ENCODE measurements at regions not wholly inside any gene's neighbourhood (a gene's known extent, or its start where the extent isn't known, plus 50 kb on each side); places are given as distances from the start of the nearest gene placed in this dataset.

GRCh38 chr14:53807108-53807507 is 149.5 kb downstream of the BMP4 start:
- ATAC-seq: no peak

GRCh38 chr14:53796734-53797133 is 159.9 kb downstream of the BMP4 start:
- peak; percentile 18 for ATAC-seq

- ATAC-seq: no peak
Observed at GRCh38 chr14:53793790-53794505, 162.7 kb downstream of the BMP4 start.

- ATAC-seq: no peak
Observed at GRCh38 chr14:53792909-53793308, 163.7 kb downstream of the BMP4 start.

- ATAC-seq: no peak
Observed at GRCh38 chr14:53790731-53791500, 165.7 kb downstream of the BMP4 start.

- no peak for ATAC-seq
Observed at GRCh38 chr14:53788566-53788965, 168.1 kb downstream of the BMP4 start.

GRCh38 chr14:53786045-53786444 is 170.6 kb downstream of the BMP4 start:
- no peak for ATAC-seq

GRCh38 chr14:53784688-53785087 is 171.9 kb downstream of the BMP4 start:
- no peak for ATAC-seq

- no peak for ATAC-seq
Observed at GRCh38 chr14:53783256-53783655, 173.4 kb downstream of the BMP4 start.

GRCh38 chr14:53780051-53780555 is 176.5 kb downstream of the BMP4 start:
- ATAC-seq: no peak

- ATAC-seq: no peak
Observed at GRCh38 chr14:53779301-53779700, 177.3 kb downstream of the BMP4 start.

GRCh38 chr14:53778263-53778662 is 178.4 kb downstream of the BMP4 start:
- ATAC-seq: no peak

GRCh38 chr14:53772936-53773335 is 183.7 kb downstream of the BMP4 start:
- ATAC-seq: no peak

GRCh38 chr14:53767566-53767965 is 189.1 kb downstream of the BMP4 start:
- no peak for ATAC-seq

GRCh38 chr14:53766601-53767000 is 190.0 kb downstream of the BMP4 start:
- no peak for ATAC-seq

- no peak for ATAC-seq
Observed at GRCh38 chr14:53766106-53766505, 190.5 kb downstream of the BMP4 start.

- ATAC-seq: no peak
Observed at GRCh38 chr14:53764846-53765245, 191.8 kb downstream of the BMP4 start.

GRCh38 chr14:53758141-53758540 is 198.5 kb downstream of the BMP4 start:
- no peak for ATAC-seq

- ATAC-seq: no peak
Observed at GRCh38 chr14:53757732-53758131, 198.9 kb downstream of the BMP4 start.

- ATAC-seq: no peak
Observed at GRCh38 chr14:53751650-53752049, 205.0 kb downstream of the BMP4 start.

GRCh38 chr14:53748691-53749090 is 207.9 kb downstream of the BMP4 start:
- no peak for ATAC-seq

GRCh38 chr14:53744857-53745256 is 211.8 kb downstream of the BMP4 start:
- no peak for ATAC-seq

GRCh38 chr14:53743371-53743770 is 213.3 kb downstream of the BMP4 start:
- ATAC-seq: no peak

GRCh38 chr14:53742233-53742620 is 214.4 kb downstream of the BMP4 start:
- ATAC-seq: no peak
